Fibroblast of lung (primary cell): ENCODE measurements at regions not wholly inside any gene's neighbourhood (a gene's known extent, or its start where the extent isn't known, plus 50 kb on each side); places are given as distances from the start of the nearest gene placed in this dataset.

Experiments
- EZH2 ChIP-seq: IDR thresholded peaks from 2 replicates; pipeline ENCODE4 v1.5.1; 2012; ENCODE audit warnings: low read length, control low read depth, mild to moderate bottlenecking; ENCODE audit errors: missing control alignments
- TF ChIP-seq, protein P1 (sequence below), 2 donors: IDR thresholded peaks in 1 of 2; conservative IDR thresholded peaks in 1 of 2; 1 replicate in 1 of 2; 2 replicates in 1 of 2; pipeline ENCODE4 v1.5.1; 2011 to 2012; ENCODE audit warnings: low read length in 2 of 2, control low read depth in 1 of 2, inconsistent platforms in 1 of 2, low read depth in 1 of 2, mild to moderate bottlenecking in 1 of 2

GRCh38 chr21:15625363-15625762 is 104.4 kb upstream of the USP25 start:
- TF ChIP-seq, protein P1, sequence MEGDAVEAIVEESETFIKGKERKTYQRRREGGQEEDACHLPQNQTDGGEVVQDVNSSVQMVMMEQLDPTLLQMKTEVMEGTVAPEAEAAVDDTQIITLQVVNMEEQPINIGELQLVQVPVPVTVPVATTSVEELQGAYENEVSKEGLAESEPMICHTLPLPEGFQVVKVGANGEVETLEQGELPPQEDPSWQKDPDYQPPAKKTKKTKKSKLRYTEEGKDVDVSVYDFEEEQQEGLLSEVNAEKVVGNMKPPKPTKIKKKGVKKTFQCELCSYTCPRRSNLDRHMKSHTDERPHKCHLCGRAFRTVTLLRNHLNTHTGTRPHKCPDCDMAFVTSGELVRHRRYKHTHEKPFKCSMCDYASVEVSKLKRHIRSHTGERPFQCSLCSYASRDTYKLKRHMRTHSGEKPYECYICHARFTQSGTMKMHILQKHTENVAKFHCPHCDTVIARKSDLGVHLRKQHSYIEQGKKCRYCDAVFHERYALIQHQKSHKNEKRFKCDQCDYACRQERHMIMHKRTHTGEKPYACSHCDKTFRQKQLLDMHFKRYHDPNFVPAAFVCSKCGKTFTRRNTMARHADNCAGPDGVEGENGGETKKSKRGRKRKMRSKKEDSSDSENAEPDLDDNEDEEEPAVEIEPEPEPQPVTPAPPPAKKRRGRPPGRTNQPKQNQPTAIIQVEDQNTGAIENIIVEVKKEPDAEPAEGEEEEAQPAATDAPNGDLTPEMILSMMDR (conservative IDR thresholded peaks at IDR 0.05 in 1 of 2, IDR thresholded peaks at IDR 0.05 in 1 of 2; ENCODE audit: low read depth in 1 of 2, low read length in 2 of 2) = no peak
- TF ChIP-seq EZH2 = no peak
